Smooth muscle cell (in vitro differentiated cells): ENCODE measurements at regions not wholly inside any gene's neighbourhood (a gene's known extent, or its start where the extent isn't known, plus 50 kb on each side); places are given as distances from the start of the nearest gene placed in this dataset.

Source experiments
- DNase-seq: peaks from one replicate; lab custom pipeline; 2025; ENCODE audit not compliant: unreplicated experiment; lab: John Stamatoyannopoulos, UW
- H2AFZ ChIP-seq: fragments of 200-600 bp; sonication (generic); 2 replicates; pipeline ENCODE4 v1.6.0; 2016; ENCODE audit warnings: antibody characterized with exemption, low read depth, mild to moderate bottlenecking
- H3F3A ChIP-seq: fragments of 200-600 bp; sonication (generic); 2 replicates; pipeline ENCODE4 v1.6.0; 2017; ENCODE audit warnings: antibody characterized with exemption, low read depth
- H3K27ac ChIP-seq: fragments of 200-600 bp; sonication (generic); 2 replicates; pipeline ENCODE4 v1.5.1; 2016; ENCODE audit warnings: low read depth, mild to moderate bottlenecking
- H3K27me3 ChIP-seq: fragments of 200-600 bp; sonication (generic); 2 replicates; pipeline ENCODE4 v1.6.1; 2016; ENCODE audit warnings: low read depth, mild to moderate bottlenecking
- H3K36me3 ChIP-seq: fragments of 200-600 bp; sonication (generic); 2 replicates; pipeline ENCODE4 v1.5.1; 2016; ENCODE audit warnings: low read depth
- H3K4me1 ChIP-seq: fragments of 200-600 bp; sonication (generic); 2 replicates; pipeline ENCODE4 v1.5.1; 2016; ENCODE audit warnings: low read depth
- H3K4me2 ChIP-seq: fragments of 200-600 bp; sonication (generic); 2 replicates; pipeline ENCODE4 v1.6.0; 2016; ENCODE audit warnings: mild to moderate bottlenecking
- H3K4me3 ChIP-seq: fragments of 200-600 bp; sonication (generic); 2 replicates; pipeline ENCODE4 v1.5.1; 2016; ENCODE audit warnings: mild to moderate bottlenecking
- H3K79me2 ChIP-seq: fragments of 200-600 bp; sonication (generic); 2 replicates; pipeline ENCODE4 v1.6.0; 2016; ENCODE audit warnings: low read depth, mild to moderate bottlenecking
- H3K9ac ChIP-seq: fragments of 200-600 bp; sonication (generic); 2 replicates; pipeline ENCODE4 v1.6.0; 2016; ENCODE audit warnings: low read depth
- H3K9me3 ChIP-seq: fragments of 200-600 bp; sonication (generic); replicated peaks from 2 replicates; pipeline ENCODE4 v1.5.1; 2016; ENCODE audit warnings: low read depth
- H4K20me1 ChIP-seq: fragments of 200-600 bp; sonication (generic); 2 replicates; pipeline ENCODE4 v1.6.0; 2016; ENCODE audit warnings: low read depth
- WGBS: methylation state at CpG from one replicate; pipeline ENCODE4 v1.1.7; 2016; ENCODE audit warnings: low lambda C conversion rate; 5-methylcytosine and 5-hydroxymethylcytosine counted together
- TF ChIP-seq, protein P1 (sequence below): fragments of 200-600 bp; sonication (generic); IDR thresholded peaks from 2 replicates; pipeline ENCODE4 v1.5.1; 2017; ENCODE audit warnings: borderline replicate concordance, mild to moderate bottlenecking, antibody characterized with exemption; ENCODE audit not compliant: insufficient read depth, poor library complexity, severe bottlenecking

DNA sequence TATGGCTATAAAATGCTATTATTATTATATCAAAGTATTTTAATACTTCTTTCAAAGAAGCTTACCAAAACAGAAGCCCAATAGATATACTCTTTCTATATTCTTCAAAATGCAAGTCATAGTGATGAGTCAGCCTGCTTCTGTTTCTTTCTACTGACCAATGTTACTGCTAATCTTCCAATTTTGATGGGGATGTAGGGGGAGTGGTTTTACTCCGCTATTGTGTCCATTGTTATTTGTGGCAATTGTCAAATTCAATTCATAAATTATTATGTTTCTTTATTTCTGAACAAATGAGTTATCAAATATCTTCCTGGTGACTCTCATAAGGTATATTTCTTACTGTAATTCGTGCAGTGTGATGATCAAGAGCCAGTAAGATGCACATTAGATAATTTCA lies 221.5 kb upstream of the DEFB112 start:
- Histone ChIP-seq H3K9ac (no peak overlapping the region), H4K20me1 (no peaks in the 10 kb centered on the region), H3K9me3 (no peaks in the 10 kb centered on the region), H3F3A (no peaks in the 10 kb centered on the region), H3K4me1 (peaks cover 6% of the 10 kb centered on the region), H3K79me2 (no peaks in the 10 kb centered on the region), H2AFZ (no peak overlapping the region), H3K27me3 (no peaks in the 10 kb centered on the region), H3K36me3 (no peaks in the 10 kb centered on the region), H3K27ac (peak overlapping the region; percentile 41), H3K4me3 (no peak overlapping the region), H3K4me2 (peak overlapping the region; percentile 12)
- TF ChIP-seq, protein P1, sequence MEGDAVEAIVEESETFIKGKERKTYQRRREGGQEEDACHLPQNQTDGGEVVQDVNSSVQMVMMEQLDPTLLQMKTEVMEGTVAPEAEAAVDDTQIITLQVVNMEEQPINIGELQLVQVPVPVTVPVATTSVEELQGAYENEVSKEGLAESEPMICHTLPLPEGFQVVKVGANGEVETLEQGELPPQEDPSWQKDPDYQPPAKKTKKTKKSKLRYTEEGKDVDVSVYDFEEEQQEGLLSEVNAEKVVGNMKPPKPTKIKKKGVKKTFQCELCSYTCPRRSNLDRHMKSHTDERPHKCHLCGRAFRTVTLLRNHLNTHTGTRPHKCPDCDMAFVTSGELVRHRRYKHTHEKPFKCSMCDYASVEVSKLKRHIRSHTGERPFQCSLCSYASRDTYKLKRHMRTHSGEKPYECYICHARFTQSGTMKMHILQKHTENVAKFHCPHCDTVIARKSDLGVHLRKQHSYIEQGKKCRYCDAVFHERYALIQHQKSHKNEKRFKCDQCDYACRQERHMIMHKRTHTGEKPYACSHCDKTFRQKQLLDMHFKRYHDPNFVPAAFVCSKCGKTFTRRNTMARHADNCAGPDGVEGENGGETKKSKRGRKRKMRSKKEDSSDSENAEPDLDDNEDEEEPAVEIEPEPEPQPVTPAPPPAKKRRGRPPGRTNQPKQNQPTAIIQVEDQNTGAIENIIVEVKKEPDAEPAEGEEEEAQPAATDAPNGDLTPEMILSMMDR, result no peak
- no peak for DNase-seq
- WGBS, result 66% methylated on average over 2 of the region's 2 CpGs

DNA sequence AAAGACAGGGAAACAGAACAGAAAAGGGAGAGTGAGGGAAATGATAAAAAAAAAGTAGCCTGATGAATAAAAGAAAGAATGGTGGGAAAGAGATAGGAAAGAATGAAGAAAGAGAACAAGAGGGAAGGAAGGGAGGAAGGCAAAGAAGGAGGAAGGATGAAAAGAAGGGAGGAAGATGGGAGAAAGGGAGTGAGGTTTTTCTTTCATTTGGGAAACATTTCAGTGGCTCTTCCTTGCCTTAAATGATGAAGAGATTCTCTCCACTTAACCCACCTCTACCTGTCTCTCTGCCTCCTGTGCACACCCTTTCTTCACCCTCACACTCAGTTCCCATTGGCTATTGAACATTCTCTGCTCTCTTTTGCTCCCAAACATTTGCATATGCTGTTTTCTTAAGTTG lies 222.1 kb upstream of the DEFB112 start:
- Histone ChIP-seq H3K9me3 (no peaks in the 10 kb centered on the region), H3K79me2 (no peaks in the 10 kb centered on the region), H3K27ac (no peak overlapping the region), H4K20me1 (no peaks in the 10 kb centered on the region), H3K36me3 (no peaks in the 10 kb centered on the region), H3F3A (no peaks in the 10 kb centered on the region), H3K4me2 (no peak overlapping the region), H2AFZ (no peak overlapping the region), H3K9ac (no peak overlapping the region), H3K4me1 (peaks cover 6% of the 10 kb centered on the region), H3K27me3 (no peaks in the 10 kb centered on the region), H3K4me3 (no peak overlapping the region)
- TF ChIP-seq, protein P1, result no peak
- no peak for DNase-seq

DNA sequence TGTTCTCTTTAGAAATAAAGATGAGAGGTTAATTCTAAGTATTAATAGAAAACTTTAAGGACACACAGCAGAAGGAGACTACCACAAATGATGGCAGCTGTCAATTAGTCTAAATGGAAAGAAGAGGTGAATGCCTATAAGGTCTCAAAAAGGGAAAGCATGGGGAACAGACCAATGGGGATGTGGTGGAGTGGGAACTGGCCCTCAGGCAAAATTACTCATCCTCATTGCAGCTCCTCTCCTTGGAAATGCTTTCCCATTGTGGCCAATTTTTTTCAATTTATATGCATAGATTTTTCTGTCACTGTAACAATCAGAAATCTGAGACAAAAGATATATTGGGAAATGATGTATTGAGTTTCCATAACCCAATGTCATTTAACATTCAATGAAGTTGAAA lies 222.9 kb upstream of the DEFB112 start:
- Histone ChIP-seq H3K27ac (no peak overlapping the region), H3K4me3 (no peak overlapping the region), H3K4me1 (peaks cover 6% of the 10 kb centered on the region), H3K9ac (no peak overlapping the region), H3K4me2 (no peak overlapping the region), H3K36me3 (no peaks in the 10 kb centered on the region), H3K9me3 (no peaks in the 10 kb centered on the region), H3K79me2 (no peaks in the 10 kb centered on the region), H3F3A (no peaks in the 10 kb centered on the region), H2AFZ (no peak overlapping the region), H4K20me1 (no peaks in the 10 kb centered on the region), H3K27me3 (no peaks in the 10 kb centered on the region)
- TF ChIP-seq, protein P1, result no peak
- no peak for DNase-seq

DNA sequence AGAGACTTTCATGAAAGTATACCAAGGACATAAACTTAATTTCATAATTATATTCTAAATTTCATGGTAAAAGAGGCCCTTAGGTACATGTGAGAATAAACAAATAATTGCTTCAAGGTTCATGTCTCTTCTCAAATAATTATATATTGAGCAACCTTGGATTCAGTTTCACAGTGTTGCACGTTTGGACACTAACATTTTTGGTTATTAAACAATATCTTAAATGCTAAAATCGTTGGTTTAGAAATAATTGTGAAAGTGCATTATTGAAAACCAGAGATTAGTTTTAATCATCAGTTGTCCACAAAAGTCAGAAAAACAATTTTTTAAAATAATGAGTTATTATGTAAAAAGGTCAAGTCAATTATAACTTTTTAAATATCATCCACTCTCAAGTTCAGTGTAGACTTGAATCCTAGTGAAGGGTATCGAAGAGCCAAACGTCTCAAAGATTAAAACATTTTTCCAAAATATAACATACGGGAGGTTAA lies 227.1 kb upstream of the DEFB112 start:
- Histone ChIP-seq H3K4me3 (no peak overlapping the region), H3K36me3 (no peaks in the 10 kb centered on the region), H3F3A (no peaks in the 10 kb centered on the region), H3K27ac (no peak overlapping the region), H3K4me1 (no peaks in the 10 kb centered on the region), H3K27me3 (no peaks in the 10 kb centered on the region), H3K4me2 (no peak overlapping the region), H2AFZ (no peak overlapping the region), H3K79me2 (no peaks in the 10 kb centered on the region), H3K9ac (no peak overlapping the region), H3K9me3 (no peaks in the 10 kb centered on the region), H4K20me1 (no peaks in the 10 kb centered on the region)
- WGBS, result 86% methylated on average over 5 of the region's 5 CpGs
- no peak for DNase-seq
- TF ChIP-seq, protein P1, result no peak
